Fibroblast of villous mesenchyme (primary cell): ENCODE measurements at regions not wholly inside any gene's neighbourhood (a gene's known extent, or its start where the extent isn't known, plus 50 kb on each side); places are given as distances from the start of the nearest gene placed in this dataset.
A peak's percentile ranks its signal among the peaks of the same experiment; 100 is the strongest.
"Not testable (repeated sequence)": the region's sequence is repeated elsewhere in the genome, so short reads cannot be mapped to it uniquely, and the experiment has no call there.

ENCODE experiments used
- DNase-seq: peaks from one replicate; pipeline ENCODE4 v3.0.0-alpha.2; 2010; ENCODE audit warnings: low read depth
- H3K4me3 ChIP-seq: 2 replicates; pipeline ENCODE4 v1.5.1; 2011; ENCODE audit warnings: low read depth, mild to moderate bottlenecking, low read length
- TF ChIP-seq, protein P1 (sequence below): IDR thresholded peaks from 2 replicates; pipeline ENCODE4 v1.5.1; 2012; ENCODE audit warnings: low read depth, mild to moderate bottlenecking, low read length; ENCODE audit not compliant: insufficient read depth

DNA sequence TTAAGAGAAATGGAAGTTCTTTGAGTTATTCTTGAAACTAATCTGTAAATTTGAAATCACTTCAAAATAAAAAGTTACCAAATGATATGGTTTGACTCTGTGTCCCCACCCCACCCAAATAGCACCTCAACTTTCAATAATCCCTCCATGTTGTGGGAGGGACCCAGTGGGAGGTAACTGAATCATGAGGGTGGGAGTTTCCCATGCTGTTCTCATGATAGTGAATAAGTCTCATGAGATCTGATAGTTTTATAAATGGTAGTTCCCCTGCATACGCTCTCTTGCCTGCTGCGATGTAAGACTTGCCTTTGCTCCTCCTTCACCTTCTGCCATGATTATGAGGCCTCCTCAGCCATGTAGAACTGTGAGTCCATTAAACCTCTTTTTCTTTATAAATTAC lies 690.7 kb upstream of the ZNF385D start:
- TF ChIP-seq, protein P1, sequence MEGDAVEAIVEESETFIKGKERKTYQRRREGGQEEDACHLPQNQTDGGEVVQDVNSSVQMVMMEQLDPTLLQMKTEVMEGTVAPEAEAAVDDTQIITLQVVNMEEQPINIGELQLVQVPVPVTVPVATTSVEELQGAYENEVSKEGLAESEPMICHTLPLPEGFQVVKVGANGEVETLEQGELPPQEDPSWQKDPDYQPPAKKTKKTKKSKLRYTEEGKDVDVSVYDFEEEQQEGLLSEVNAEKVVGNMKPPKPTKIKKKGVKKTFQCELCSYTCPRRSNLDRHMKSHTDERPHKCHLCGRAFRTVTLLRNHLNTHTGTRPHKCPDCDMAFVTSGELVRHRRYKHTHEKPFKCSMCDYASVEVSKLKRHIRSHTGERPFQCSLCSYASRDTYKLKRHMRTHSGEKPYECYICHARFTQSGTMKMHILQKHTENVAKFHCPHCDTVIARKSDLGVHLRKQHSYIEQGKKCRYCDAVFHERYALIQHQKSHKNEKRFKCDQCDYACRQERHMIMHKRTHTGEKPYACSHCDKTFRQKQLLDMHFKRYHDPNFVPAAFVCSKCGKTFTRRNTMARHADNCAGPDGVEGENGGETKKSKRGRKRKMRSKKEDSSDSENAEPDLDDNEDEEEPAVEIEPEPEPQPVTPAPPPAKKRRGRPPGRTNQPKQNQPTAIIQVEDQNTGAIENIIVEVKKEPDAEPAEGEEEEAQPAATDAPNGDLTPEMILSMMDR = no peak
- H3K4me3 ChIP-seq = no peak overlapping the region
- no peak for DNase-seq

DNA sequence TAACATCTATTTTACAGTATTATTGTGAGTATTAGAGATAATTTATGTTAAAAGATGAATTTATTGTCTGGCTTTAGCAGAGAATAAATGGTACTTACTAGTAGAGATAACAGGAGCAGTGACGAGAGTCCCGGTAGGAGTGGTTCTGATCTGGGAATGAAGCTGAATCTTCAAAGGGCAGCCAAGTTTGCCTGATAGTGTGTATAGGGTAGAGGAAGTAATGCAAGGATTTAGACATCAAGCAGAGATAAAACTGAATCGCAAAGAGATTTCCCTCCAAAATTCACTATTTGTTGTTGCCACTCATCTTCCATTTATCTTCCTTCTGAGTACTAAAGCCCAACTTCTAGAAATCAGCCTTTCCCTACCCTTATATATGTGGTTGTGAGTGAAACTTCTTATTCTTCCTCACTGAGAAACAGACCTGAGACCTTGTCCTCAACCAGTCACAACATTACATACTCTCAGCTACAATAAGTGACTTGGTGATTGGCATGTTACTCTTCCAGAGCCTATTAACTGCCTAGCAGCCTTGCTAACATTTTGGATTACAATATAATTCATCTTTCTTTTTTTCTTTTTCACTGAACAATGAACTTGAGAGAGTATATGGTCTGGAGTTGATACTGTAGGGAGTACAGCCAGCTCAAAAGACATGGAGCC lies 692.7 kb upstream of the ZNF385D start:
- TF ChIP-seq, protein P1 = no peak

DNA sequence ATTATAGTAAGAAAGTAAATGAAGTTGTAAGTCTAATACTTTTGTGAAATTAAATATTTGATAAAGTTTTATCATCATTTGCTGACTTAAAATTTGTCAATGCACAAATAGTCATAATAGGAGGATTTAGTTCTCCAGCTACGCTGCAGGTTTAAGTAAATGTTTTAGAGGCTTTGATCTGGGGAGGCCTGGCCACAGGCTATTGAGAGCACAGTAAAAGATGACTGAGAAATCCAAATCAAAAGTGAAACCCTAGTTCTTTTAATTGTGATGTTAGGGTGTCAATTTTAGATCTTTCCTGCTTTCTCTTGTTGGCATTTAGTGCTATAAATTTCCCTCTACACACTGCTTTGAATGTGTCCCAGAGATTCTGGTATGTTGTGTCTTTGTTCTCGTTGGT lies 694.3 kb upstream of the ZNF385D start:
- DNase-seq, H3K4me3 ChIP-seq: not testable (repeated sequence)

More for the DNA sequence above, 692.7 kb upstream of the ZNF385D start:
- H3K4me3 ChIP-seq = no peak overlapping the region
- DNase-seq = no peak

DNA sequence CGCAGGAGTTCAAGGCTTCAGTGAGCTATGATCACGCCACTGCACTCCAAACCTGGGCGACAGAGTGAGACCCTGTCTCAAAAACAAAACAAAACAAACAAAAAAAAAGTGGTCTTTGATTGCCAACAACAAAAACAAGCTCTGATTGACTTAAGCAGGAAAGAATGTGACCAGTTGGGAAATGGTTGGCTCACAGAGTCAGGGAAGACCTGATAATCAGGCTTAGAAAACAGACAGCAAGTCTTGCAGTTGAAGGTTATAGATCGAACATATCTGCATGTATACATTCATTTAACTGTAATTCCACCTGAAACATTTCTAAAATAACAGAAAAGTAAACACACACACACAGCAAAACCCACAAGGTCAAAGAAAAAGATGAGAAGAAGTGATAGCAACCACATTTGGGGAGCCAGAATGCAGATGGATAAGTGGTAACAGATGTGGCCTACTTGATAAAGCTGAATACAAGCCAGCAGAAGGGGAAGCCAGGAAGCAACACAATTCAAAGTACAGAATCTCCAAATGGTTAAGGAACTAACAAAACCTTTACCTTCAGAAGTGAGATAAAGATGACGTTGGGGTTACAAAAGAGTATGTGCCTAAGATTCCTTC lies 699.9 kb upstream of the ZNF385D start:
- no peak overlapping the region for H3K4me3 ChIP-seq
- DNase-seq = peak; percentile 7
- TF ChIP-seq, protein P1 = no peak

DNA sequence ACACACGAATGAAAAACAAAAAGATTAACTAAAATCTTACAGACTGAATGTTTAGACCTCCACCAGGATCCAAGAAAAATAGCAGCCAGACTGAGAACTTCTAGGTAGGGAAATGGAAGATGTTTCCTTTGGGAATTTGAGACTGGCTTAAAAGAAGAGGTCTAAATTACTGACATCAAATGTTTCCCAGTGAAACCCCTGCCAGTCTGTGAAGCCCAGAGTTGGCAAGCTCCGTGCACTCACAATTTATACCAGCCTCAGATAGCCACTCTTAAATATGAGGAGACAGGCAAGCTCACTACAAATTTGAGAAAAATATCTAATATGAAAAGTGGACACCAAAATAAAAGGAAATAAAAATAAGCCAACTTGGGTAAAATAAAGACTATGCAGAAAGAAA lies 700.5 kb upstream of the ZNF385D start:
- TF ChIP-seq, protein P1 = no peak

DNA sequence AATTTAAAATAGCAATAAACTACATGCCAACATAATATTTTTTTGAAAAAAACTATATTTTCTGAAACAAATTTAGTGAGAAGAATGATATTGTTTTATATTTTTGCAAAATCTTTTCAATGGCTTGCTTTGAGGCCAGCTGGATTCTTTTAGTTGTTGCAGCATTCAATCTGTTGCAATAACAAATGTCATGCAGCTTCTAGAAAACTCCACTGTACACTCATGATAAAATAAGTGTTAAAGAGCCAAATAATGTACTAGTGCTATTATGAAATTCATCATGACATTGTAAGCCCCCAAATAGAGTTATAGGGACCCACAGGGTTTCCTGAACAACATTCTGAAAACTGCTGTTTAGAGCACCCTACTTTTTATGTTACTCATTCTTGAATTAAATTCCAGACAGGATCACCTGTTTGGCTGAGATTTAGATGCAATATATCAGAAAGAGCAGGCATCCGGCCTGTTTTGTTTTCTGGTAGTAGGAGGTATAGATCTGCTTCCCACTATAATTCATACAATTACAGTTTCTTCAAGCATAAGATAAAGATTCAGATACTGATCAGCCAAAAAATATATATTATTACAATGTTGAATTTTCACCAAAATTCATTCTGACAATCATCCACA lies 703.0 kb upstream of the ZNF385D start:
- no peak overlapping the region for H3K4me3 ChIP-seq
- DNase-seq = no peak
- TF ChIP-seq, protein P1 = no peak

More for the DNA sequence above, 700.5 kb upstream of the ZNF385D start:
- DNase-seq = no peak
- H3K4me3 ChIP-seq = no peak overlapping the region

DNA sequence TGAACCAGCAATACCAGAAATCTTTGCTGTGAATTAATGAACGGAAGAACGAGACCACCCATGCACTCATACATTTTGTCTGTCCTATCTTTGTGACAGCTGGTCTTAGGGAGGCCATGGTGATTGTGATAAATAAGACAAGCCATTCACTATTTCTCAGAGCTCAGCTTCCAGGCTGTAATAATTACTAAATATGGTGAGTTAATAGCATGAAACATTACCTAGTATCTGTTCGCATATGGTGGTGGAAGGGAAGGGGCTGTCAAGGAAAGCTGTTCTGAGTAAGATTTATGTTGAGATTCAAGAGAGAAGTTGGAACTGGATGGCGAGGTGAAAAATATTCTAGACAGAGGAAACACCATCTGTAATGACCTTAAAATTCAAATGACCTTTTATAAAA lies 719.0 kb upstream of the ZNF385D start:
- TF ChIP-seq, protein P1 = no peak
- no peak for DNase-seq
- no peak overlapping the region for H3K4me3 ChIP-seq
